Endothelial cell (in vitro differentiated cells): ENCODE measurements at regions not wholly inside any gene's neighbourhood (a gene's known extent, or its start where the extent isn't known, plus 50 kb on each side); places are given as distances from the start of the nearest gene placed in this dataset.

Source experiments
- DNase-seq: peaks from one replicate; pipeline ENCODE4 v3.0.0; 2021; ENCODE audit warnings: low spot score
- H3K27ac Mint-ChIP-seq: one replicate; pipeline ENCODE4 v1.8.0; 2021; ENCODE audit warnings: mixed read lengths, inconsistent platforms; ENCODE audit not compliant: unreplicated experiment
- H3K27me3 Mint-ChIP-seq: one replicate; pipeline ENCODE4 v1.8.0; 2021; ENCODE audit warnings: mild to moderate bottlenecking, moderate library complexity, mixed read lengths, inconsistent platforms; ENCODE audit not compliant: unreplicated experiment
- H3K36me3 Mint-ChIP-seq: one replicate; pipeline ENCODE4 v1.8.0; 2021; ENCODE audit warnings: mild to moderate bottlenecking, low read depth, mixed read lengths, inconsistent platforms; ENCODE audit not compliant: unreplicated experiment
- H3K4me1 Mint-ChIP-seq: one replicate; pipeline ENCODE4 v1.8.0; 2021; ENCODE audit warnings: mild to moderate bottlenecking, mixed read lengths, inconsistent platforms; ENCODE audit not compliant: unreplicated experiment
- H3K4me3 Mint-ChIP-seq: one replicate; pipeline ENCODE4 v1.8.0; 2021; ENCODE audit warnings: mild to moderate bottlenecking, mixed read lengths, inconsistent platforms; ENCODE audit not compliant: unreplicated experiment
- H3K9me3 Mint-ChIP-seq: one replicate; pipeline ENCODE4 v1.8.0; 2021; ENCODE audit warnings: mixed read lengths, inconsistent platforms; ENCODE audit not compliant: unreplicated experiment
- TF ChIP-seq, protein P1 (sequence below): fragments of 200-600 bp; sonication (generic); IDR thresholded peaks from one replicate; pipeline ENCODE4 v1.5.0; 2021; ENCODE audit warnings: antibody characterized with exemption; ENCODE audit not compliant: unreplicated experiment

DNA sequence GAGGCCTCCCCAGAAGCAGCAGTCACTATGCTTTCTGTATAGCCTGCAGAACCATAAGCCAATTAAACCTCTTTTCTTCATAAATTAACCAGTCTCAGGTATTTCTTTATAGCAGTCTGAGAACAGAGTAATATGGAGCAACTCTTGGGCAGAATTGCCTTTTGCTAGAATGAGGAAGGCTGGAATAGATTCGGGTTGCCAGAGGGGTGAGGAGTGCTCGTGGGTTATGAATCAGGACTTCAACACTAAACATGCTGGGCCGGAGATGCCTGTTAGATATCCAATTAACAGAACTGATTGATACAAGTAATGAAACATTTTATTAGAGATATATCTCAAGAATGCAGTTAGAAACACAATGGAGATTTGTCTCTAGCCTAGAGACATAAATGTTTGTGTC, 140.9 kb upstream of the MAP3K1 start:
- Mint-ChIP-seq H3K36me3 (no peaks in the 10 kb centered on the region), H3K27ac (no peak overlapping the region), H3K4me3 (no peak overlapping the region), H3K9me3 (no peaks in the 10 kb centered on the region), H3K4me1 (peaks cover 4% of the 10 kb centered on the region), H3K27me3 (peaks cover 5% of the 10 kb centered on the region)
- TF ChIP-seq, protein P1, sequence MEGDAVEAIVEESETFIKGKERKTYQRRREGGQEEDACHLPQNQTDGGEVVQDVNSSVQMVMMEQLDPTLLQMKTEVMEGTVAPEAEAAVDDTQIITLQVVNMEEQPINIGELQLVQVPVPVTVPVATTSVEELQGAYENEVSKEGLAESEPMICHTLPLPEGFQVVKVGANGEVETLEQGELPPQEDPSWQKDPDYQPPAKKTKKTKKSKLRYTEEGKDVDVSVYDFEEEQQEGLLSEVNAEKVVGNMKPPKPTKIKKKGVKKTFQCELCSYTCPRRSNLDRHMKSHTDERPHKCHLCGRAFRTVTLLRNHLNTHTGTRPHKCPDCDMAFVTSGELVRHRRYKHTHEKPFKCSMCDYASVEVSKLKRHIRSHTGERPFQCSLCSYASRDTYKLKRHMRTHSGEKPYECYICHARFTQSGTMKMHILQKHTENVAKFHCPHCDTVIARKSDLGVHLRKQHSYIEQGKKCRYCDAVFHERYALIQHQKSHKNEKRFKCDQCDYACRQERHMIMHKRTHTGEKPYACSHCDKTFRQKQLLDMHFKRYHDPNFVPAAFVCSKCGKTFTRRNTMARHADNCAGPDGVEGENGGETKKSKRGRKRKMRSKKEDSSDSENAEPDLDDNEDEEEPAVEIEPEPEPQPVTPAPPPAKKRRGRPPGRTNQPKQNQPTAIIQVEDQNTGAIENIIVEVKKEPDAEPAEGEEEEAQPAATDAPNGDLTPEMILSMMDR = no peak
- no peak for DNase-seq

DNA sequence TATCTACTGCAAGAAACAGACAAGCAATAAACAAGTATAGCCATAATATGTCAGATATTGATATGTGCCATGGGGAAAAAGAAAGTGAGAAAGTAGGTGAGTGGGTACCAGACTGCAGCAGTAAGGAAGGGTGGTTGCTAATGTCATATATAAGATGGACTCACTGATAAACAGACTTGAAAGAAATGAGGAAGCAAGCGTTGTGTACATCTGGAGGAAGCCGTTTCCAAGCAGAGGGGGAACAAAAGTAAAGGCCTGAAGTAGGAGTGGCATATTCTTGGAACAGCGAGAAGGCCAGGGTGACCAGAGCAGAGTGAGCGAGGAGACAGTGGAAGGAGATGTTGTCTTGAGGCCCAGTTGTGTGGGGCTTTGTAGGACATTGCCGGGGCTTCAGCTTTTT, 142.2 kb upstream of the MAP3K1 start:
- DNase-seq = no peak
- no peaks in the 10 kb centered on the region for H3K36me3 Mint-ChIP-seq
- TF ChIP-seq, protein P1 = no peak
- H3K9me3 Mint-ChIP-seq = no peaks in the 10 kb centered on the region
- H3K27ac Mint-ChIP-seq = no peak overlapping the region
- H3K4me1 Mint-ChIP-seq = peaks cover 4% of the 10 kb centered on the region
- H3K27me3 Mint-ChIP-seq = peaks cover 4% of the 10 kb centered on the region
- no peak overlapping the region for H3K4me3 Mint-ChIP-seq

DNA sequence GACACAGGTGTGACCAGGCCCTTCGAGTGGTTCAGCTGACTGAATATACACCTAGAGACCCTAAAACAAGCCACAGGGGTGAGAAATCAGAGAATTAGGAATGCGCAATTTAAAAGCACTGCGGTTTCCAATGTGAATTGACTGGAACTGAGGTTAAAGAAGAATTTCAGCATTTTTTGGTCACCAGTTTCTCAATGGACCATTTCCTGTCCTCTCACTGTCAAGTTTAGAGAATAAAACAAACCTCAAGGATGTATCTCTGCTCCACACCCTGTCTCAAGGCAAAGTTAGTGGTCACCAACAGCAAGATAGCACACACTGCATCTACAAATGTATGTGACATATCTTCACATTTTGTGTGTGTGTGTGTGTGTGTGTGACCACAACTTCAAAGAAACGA, 143.8 kb upstream of the MAP3K1 start:
- Mint-ChIP-seq H3K9me3 (peaks cover 4% of the 10 kb centered on the region), H3K4me1 (peaks cover 8% of the 10 kb centered on the region), H3K4me3 (no peak overlapping the region), H3K27ac (no peak overlapping the region), H3K36me3 (no peaks in the 10 kb centered on the region), H3K27me3 (peaks cover 4% of the 10 kb centered on the region)
- DNase-seq = no peak
- TF ChIP-seq, protein P1 = no peak

DNA sequence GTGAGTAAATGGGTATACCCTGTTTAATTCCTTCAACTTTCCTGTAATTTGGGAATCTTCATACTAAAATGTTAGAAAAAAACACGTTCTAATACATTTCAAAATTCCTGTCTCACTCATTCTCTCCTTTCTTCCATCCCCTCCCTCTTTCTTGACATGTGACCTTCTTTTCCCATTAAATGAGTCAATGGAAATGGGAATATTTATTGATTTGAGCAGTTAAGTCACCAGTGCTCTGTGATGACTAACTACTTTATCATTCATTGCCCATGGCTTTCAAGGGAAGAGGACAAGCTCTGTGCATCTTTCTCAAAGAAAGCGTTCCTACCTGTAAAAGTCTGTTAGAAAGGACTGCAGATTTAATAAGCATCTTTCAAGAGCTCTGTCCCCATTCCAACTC, 144.4 kb upstream of the MAP3K1 start:
- Mint-ChIP-seq H3K27me3 (peaks cover 4% of the 10 kb centered on the region), H3K36me3 (no peaks in the 10 kb centered on the region), H3K4me3 (no peak overlapping the region), H3K9me3 (peaks cover 4% of the 10 kb centered on the region), H3K27ac (no peak overlapping the region), H3K4me1 (peaks cover 8% of the 10 kb centered on the region)
- DNase-seq = no peak
- TF ChIP-seq, protein P1 = no peak

DNA sequence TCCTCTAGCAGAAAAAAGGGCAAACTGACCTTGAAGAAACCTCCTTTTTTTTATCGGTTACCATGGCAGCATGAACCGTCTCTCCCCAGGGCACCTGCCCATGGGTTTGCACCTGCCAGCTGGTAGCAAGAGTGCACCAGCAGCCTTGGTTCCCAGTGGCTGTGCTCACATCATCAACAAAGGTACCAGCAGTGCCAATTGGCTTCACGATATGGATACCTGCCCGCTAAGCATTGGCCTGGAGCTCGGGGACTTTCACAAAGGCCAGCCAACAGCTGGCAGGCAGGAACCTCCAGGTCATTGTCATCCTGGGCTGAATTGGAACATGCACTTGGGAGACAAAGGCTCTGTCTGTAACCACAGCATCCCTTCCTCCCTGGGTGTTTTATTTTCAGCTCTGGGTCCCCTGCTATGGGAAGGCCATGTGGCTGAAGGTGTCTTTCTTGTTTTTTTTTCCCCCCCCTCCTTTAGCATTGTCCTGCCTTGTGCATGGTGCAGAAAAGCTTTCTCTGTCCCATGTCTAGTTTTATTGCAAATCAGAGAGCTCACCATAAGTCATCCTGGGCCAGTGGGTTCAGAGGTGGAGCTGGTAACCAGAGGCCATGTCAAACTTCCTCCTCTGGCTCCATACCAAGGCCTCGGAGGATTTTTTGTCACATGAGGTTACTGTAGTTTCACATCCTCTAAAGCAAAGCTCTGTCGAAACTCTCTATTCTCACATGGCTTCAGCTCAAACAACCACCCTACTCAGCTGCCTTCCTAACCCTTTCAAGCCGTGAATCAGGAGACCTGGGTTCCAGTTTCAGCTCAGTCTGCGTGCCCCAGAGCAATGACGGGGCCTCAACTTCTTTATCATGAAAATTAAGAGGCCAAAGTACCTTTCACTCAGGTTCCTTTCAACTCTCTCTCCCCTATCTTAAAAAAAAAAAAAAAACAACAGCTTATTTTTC, 145.5 kb upstream of the MAP3K1 start:
- no peaks in the 10 kb centered on the region for H3K36me3 Mint-ChIP-seq
- peaks cover 8% of the 10 kb centered on the region for H3K4me1 Mint-ChIP-seq
- no peak overlapping the region for H3K4me3 Mint-ChIP-seq
- TF ChIP-seq, protein P1 = no peak
- peaks cover 4% of the 10 kb centered on the region for H3K9me3 Mint-ChIP-seq
- no peak overlapping the region for H3K27ac Mint-ChIP-seq
- H3K27me3 Mint-ChIP-seq = peaks cover 4% of the 10 kb centered on the region
- no peak for DNase-seq
